ENCODE measurements at regions not wholly inside any gene's neighbourhood (a gene's known extent, or its start where the extent isn't known, plus 50 kb on each side); places are given as distances from the start of the nearest gene placed in this dataset.
"Not testable (repeated sequence)": the region's sequence is repeated elsewhere in the genome, so short reads cannot be mapped to it uniquely, and the experiment has no call there.

DNA sequence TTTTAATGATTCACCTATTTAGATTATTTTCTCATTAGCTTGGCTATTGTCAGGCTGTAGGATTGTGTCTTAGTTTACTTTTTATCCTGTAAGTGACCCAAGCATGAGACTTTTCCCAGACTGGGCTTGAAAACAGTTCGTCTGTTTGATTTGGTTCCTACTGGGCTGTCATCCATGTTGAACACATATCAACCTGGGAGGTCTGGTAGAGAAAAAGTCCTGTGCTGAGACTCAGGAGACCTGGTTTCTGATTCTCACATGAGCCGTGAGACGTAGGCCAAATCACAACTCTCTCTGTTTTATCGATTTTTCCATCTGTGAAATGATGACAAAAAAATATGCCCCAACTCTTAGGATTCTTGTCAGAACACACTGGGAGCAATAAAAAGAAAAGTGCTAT, 98.8 kb upstream of the GALNT15 start:
- intact Hi-C loops (cut with DNase I) = no loop called here
- DNase-seq (no peak), FAIRE-seq (no peak)
- TF ChIP-seq, protein P1, sequence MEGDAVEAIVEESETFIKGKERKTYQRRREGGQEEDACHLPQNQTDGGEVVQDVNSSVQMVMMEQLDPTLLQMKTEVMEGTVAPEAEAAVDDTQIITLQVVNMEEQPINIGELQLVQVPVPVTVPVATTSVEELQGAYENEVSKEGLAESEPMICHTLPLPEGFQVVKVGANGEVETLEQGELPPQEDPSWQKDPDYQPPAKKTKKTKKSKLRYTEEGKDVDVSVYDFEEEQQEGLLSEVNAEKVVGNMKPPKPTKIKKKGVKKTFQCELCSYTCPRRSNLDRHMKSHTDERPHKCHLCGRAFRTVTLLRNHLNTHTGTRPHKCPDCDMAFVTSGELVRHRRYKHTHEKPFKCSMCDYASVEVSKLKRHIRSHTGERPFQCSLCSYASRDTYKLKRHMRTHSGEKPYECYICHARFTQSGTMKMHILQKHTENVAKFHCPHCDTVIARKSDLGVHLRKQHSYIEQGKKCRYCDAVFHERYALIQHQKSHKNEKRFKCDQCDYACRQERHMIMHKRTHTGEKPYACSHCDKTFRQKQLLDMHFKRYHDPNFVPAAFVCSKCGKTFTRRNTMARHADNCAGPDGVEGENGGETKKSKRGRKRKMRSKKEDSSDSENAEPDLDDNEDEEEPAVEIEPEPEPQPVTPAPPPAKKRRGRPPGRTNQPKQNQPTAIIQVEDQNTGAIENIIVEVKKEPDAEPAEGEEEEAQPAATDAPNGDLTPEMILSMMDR (IDR thresholded peaks at IDR 0.05; ENCODE audit: borderline replicate concordance, extremely low read depth, insufficient read depth) = no peak
- Histone ChIP-seq H3K9ac (ENCODE audit: low read length in 3 of 3) (no peak overlapping the region), H3K27ac (ENCODE audit: low read depth in 2 of 2, low read length in 2 of 2) (no peak overlapping the region), H3K4me1 (ENCODE audit: control insufficient read depth in 2 of 3, insufficient read depth in 2 of 3, low read depth in 1 of 3, low read length in 3 of 3) (no peaks in the 10 kb centered on the region), H3K4me3 (ENCODE audit: low read length in 3 of 3) (no peak overlapping the region), H3K27me3 (ENCODE audit: control insufficient read depth, insufficient read depth, low read length) (no peaks in the 10 kb centered on the region), H3K36me3 (ENCODE audit: control insufficient read depth in 2 of 3, insufficient read depth in 3 of 3, low read length in 3 of 3) (no peaks in the 10 kb centered on the region), H3K9me3 (ENCODE audit: control insufficient read depth in 2 of 3, insufficient read depth in 1 of 3, low read length in 3 of 3) (peaks cover 0 to 2% (median 0%) of the 10 kb centered on the region in 3 donors)

DNA sequence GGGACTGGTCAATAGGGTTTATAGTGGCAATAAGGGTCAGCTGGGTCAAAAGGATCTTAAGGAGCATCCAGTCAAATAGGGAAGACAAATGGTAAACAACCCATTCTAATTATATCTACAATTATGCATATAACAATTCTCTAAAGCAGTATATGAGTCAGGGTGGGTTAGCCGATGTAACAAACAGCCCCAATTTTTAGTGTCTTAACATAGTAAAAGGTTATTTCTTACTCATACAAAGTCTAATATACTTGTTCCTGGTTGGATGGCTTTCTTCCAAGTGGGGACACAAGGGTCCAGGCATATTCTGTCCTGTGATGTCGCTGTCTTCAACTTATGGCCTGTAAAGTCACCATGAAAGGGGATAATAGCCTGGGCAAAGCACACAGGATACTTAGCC, 97.9 kb upstream of the GALNT15 start:
- Histone ChIP-seq H3K4me3 (ENCODE audit: low read length in 3 of 3) (no peak overlapping the region), H3K27ac (ENCODE audit: low read depth in 2 of 2, low read length in 2 of 2) (no peak overlapping the region), H3K9ac (ENCODE audit: low read length in 3 of 3) (no peak overlapping the region), H3K36me3 (ENCODE audit: control insufficient read depth in 2 of 3, insufficient read depth in 3 of 3, low read length in 3 of 3) (no peaks in the 10 kb centered on the region), H3K9me3 (ENCODE audit: control insufficient read depth in 2 of 3, insufficient read depth in 1 of 3, low read length in 3 of 3) (peaks cover 0 to 3% (median 0%) of the 10 kb centered on the region in 3 donors), H3K27me3 (ENCODE audit: control insufficient read depth, insufficient read depth, low read length) (no peaks in the 10 kb centered on the region), H3K4me1 (ENCODE audit: control insufficient read depth in 2 of 3, insufficient read depth in 2 of 3, low read depth in 1 of 3, low read length in 3 of 3) (no peaks in the 10 kb centered on the region)
- intact Hi-C loops (cut with DNase I) = no loop called here
- TF ChIP-seq, protein P1 (IDR thresholded peaks at IDR 0.05; ENCODE audit: borderline replicate concordance, extremely low read depth, insufficient read depth) = no peak
- no peak for DNase-seq
- FAIRE-seq = no peak

DNA sequence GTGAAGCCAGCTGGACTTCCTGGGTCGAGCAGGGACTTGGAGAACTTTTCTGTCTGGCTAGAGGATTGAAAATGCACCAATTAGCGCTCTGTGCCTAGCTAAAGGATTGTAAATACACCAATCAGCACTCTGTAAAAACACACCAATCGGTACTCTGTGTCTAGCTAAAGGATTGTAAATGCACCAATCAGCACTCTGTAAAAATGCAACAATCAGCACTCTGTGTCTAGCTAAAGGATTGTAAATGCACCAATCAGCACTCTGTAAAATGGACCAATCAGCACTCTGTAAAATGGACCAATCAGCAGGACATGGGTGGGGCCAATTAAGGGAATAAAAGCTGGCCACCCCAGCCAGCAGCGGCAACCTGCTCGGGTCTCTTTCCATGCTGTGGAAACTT, 97.3 kb upstream of the GALNT15 start:
- H3K9ac ChIP-seq (ENCODE audit: low read length in 3 of 3); H3K27me3 ChIP-seq (ENCODE audit: control insufficient read depth, insufficient read depth, low read length); FAIRE-seq; intact Hi-C loops (cut with DNase I); H3K36me3 ChIP-seq (ENCODE audit: control insufficient read depth in 2 of 3, insufficient read depth in 3 of 3, low read length in 3 of 3); DNase-seq; H3K9me3 ChIP-seq (ENCODE audit: control insufficient read depth in 2 of 3, insufficient read depth in 1 of 3, low read length in 3 of 3); H3K4me3 ChIP-seq (ENCODE audit: low read length in 3 of 3); H3K27ac ChIP-seq (ENCODE audit: low read depth in 2 of 2, low read length in 2 of 2); H3K4me1 ChIP-seq (ENCODE audit: control insufficient read depth in 2 of 3, insufficient read depth in 2 of 3, low read depth in 1 of 3, low read length in 3 of 3): not testable (repeated sequence)

DNA sequence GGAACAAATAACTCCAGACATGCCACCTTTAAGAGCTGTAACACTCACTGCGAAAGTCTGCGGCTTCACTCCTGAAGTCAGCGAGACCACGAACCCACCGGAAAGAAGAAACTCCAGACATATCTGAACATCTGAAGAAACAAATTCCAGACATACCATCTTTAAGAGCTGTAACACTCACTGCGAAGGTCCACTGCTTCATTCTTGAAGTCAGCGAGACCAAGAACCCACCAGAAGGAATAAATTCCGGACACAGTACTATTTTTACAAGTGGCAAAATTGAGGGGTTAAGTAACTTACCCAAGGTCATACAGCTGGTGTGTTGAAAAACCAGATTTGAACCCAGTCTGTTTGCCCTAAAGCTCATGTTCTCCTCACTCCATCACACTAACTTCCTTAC, 96.8 kb upstream of the GALNT15 start:
- FAIRE-seq; intact Hi-C loops (cut with DNase I); H3K27me3 ChIP-seq (ENCODE audit: control insufficient read depth, insufficient read depth, low read length); H3K9me3 ChIP-seq (ENCODE audit: control insufficient read depth in 2 of 3, insufficient read depth in 1 of 3, low read length in 3 of 3); H3K36me3 ChIP-seq (ENCODE audit: control insufficient read depth in 2 of 3, insufficient read depth in 3 of 3, low read length in 3 of 3); DNase-seq; H3K9ac ChIP-seq (ENCODE audit: low read length in 3 of 3); H3K27ac ChIP-seq (ENCODE audit: low read depth in 2 of 2, low read length in 2 of 2); H3K4me1 ChIP-seq (ENCODE audit: control insufficient read depth in 2 of 3, insufficient read depth in 2 of 3, low read depth in 1 of 3, low read length in 3 of 3); H3K4me3 ChIP-seq (ENCODE audit: low read length in 3 of 3): not testable (repeated sequence)

DNA sequence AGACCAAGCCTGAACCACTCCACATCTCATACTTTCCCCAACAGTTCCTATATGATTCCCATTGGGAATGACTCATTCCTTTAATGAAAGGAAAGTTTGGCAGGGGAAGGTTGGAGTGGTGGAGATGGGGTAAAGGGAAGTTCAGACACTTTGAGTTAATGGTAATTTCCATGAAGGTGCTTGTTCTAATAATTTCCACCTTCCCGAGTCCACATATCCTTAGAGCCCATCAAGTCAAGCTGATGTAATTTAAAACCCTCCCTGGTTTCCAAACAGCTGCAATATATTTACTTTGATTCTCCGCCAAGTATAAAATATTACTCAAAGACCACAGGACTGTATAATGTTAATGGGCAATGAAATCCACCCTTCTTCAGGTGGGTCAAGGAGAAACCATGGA, 95.0 kb upstream of the GALNT15 start:
- Histone ChIP-seq H3K27ac (ENCODE audit: low read depth in 2 of 2, low read length in 2 of 2) (no peak overlapping the region), H3K9ac (ENCODE audit: low read length in 3 of 3) (no peak overlapping the region), H3K4me1 (ENCODE audit: control insufficient read depth in 2 of 3, insufficient read depth in 2 of 3, low read depth in 1 of 3, low read length in 3 of 3) (no peaks in the 10 kb centered on the region), H3K4me3 (ENCODE audit: low read length in 3 of 3) (no peak overlapping the region), H3K9me3 (ENCODE audit: control insufficient read depth in 2 of 3, insufficient read depth in 1 of 3, low read length in 3 of 3) (peaks cover 0 to 7% (median 3%) of the 10 kb centered on the region in 3 donors), H3K36me3 (ENCODE audit: control insufficient read depth in 2 of 3, insufficient read depth in 3 of 3, low read length in 3 of 3) (no peaks in the 10 kb centered on the region), H3K27me3 (ENCODE audit: control insufficient read depth, insufficient read depth, low read length) (no peaks in the 10 kb centered on the region)
- FAIRE-seq (no peak), DNase-seq (no peak)
- intact Hi-C loops (cut with DNase I) = no loop called here
- TF ChIP-seq, protein P1 (IDR thresholded peaks at IDR 0.05; ENCODE audit: borderline replicate concordance, extremely low read depth, insufficient read depth) = no peak

Data from kidney (tissue), 13 donors.